Activated CD4-positive, alpha-beta T cell treated with anti-CD3 and anti-CD28 coated beads, Interleukin-2, amount 50 U/mL, for 48 hours (primary cell): ENCODE measurements at regions not wholly inside any gene's neighbourhood (a gene's known extent, or its start where the extent isn't known, plus 50 kb on each side); places are given as distances from the start of the nearest gene placed in this dataset.
"Not testable (repeated sequence)": the region's sequence is repeated elsewhere in the genome, so short reads cannot be mapped to it uniquely, and the experiment has no call there.

Source experiments
- DNase-seq, 2 experiments: peaks; one replicate each; pipeline ENCODE4 v3.0.0-alpha.2; 2020

- no peak for DNase-seq
Measured at GRCh38 chr5:102554082-102554481, 55.3 kb upstream of the SLCO6A1 start.

GRCh38 chr5:102554728-102555127, 55.9 kb upstream of the SLCO6A1 start:
- DNase-seq: no peak

- peak; percentile 12 to 28 for DNase-seq
Measured at GRCh38 chr5:102561894-102562760, 63.3 kb upstream of the SLCO6A1 start.

GRCh38 chr5:102570747-102571146, 71.9 kb upstream of the SLCO6A1 start:
- no peak for DNase-seq

GRCh38 chr5:102578362-102578761, 79.6 kb upstream of the SLCO6A1 start:
- DNase-seq: no peak

- no peak for DNase-seq
Measured at GRCh38 chr5:102579379-102579778, 80.6 kb upstream of the SLCO6A1 start.

GRCh38 chr5:102581011-102581410, 82.2 kb upstream of the SLCO6A1 start:
- no peak for DNase-seq

GRCh38 chr5:102582696-102583095, 83.9 kb upstream of the SLCO6A1 start:
- DNase-seq: no peak

- DNase-seq: no peak
Measured at GRCh38 chr5:102583276-102584124, 84.7 kb upstream of the SLCO6A1 start.

- DNase-seq: no peak
Measured at GRCh38 chr5:102589661-102590060, 90.9 kb upstream of the SLCO6A1 start.

GRCh38 chr5:102590467-102590866, 91.7 kb upstream of the SLCO6A1 start:
- no peak for DNase-seq

GRCh38 chr5:102591650-102592049, 92.8 kb upstream of the SLCO6A1 start:
- peak in 1 of 2 experiments; percentile 4 for DNase-seq

- DNase-seq: not testable (repeated sequence)
Measured at GRCh38 chr5:102592586-102592985, 93.8 kb upstream of the SLCO6A1 start.

- DNase-seq: no peak
Measured at GRCh38 chr5:102594192-102594591, 95.4 kb upstream of the SLCO6A1 start.

GRCh38 chr5:102595332-102595731, 96.5 kb upstream of the SLCO6A1 start:
- DNase-seq: no peak

- DNase-seq: no peak
Measured at GRCh38 chr5:102596113-102596512, 97.3 kb upstream of the SLCO6A1 start.

- no peak for DNase-seq
Measured at GRCh38 chr5:102596951-102597350, 98.2 kb upstream of the SLCO6A1 start.

- no peak for DNase-seq
Measured at GRCh38 chr5:102599289-102599688, 100.5 kb upstream of the SLCO6A1 start.

GRCh38 chr5:102600964-102601363, 102.2 kb upstream of the SLCO6A1 start:
- DNase-seq: no peak

- no peak for DNase-seq
Measured at GRCh38 chr5:102603670-102604069, 104.9 kb upstream of the SLCO6A1 start.

GRCh38 chr5:102608414-102608813, 109.6 kb upstream of the SLCO6A1 start:
- DNase-seq: no peak

- DNase-seq: no peak
Measured at GRCh38 chr5:102611312-102611711, 112.5 kb upstream of the SLCO6A1 start.

- no peak for DNase-seq
Measured at GRCh38 chr5:102613661-102614060, 114.9 kb upstream of the SLCO6A1 start.
